ENCODE measurements at regions not wholly inside any gene's neighbourhood (a gene's known extent, or its start where the extent isn't known, plus 50 kb on each side); places are given as distances from the start of the nearest gene placed in this dataset.

GRCh38 chr12:88951860-88952561 is 371.7 kb upstream of the KITLG start:
- Histone ChIP-seq H3K27me3 (ENCODE audit: control insufficient read depth, insufficient read depth, low read length) (no peaks in the 10 kb centered on the region), H3K36me3 (ENCODE audit: control insufficient read depth, insufficient read depth, low read length) (no peaks in the 10 kb centered on the region), H3K4me3 (ENCODE audit: low read depth, low read length) (no peak overlapping the region)
- no peak for FAIRE-seq
- no peak for DNase-seq (ENCODE audit: low read depth)
- no peak for TF ChIP-seq CTCF (IDR thresholded peaks at IDR 0.05; ENCODE audit: insufficient read depth, low read length, severe bottlenecking)

GRCh38 chr12:88951177-88951576 is 370.9 kb upstream of the KITLG start:
- TF ChIP-seq CTCF (IDR thresholded peaks at IDR 0.05; ENCODE audit: insufficient read depth, low read length, severe bottlenecking) = no peak
- Histone ChIP-seq H3K36me3 (ENCODE audit: control insufficient read depth, insufficient read depth, low read length) (no peaks in the 10 kb centered on the region), H3K27me3 (ENCODE audit: control insufficient read depth, insufficient read depth, low read length) (no peaks in the 10 kb centered on the region), H3K4me3 (ENCODE audit: low read depth, low read length) (no peak overlapping the region)
- FAIRE-seq = no peak
- no peak for DNase-seq (ENCODE audit: low read depth)

- DNase-seq (ENCODE audit: low read depth) (no peak), FAIRE-seq (no peak)
- no peaks in the 10 kb centered on the region for H3K27me3 ChIP-seq (ENCODE audit: control insufficient read depth, insufficient read depth, low read length)
- peak; percentile 1 for TF ChIP-seq CTCF (IDR thresholded peaks at IDR 0.05; ENCODE audit: insufficient read depth, low read length, severe bottlenecking)
- H3K4me3 ChIP-seq (ENCODE audit: low read depth, low read length) = no peak overlapping the region
- no peaks in the 10 kb centered on the region for H3K36me3 ChIP-seq (ENCODE audit: control insufficient read depth, insufficient read depth, low read length)
Observed at GRCh38 chr12:88947486-88948043, 367.3 kb upstream of the KITLG start.

GRCh38 chr12:88946372-88946997 is 366.2 kb upstream of the KITLG start:
- no peak overlapping the region for H3K4me3 ChIP-seq (ENCODE audit: low read depth, low read length)
- DNase-seq (ENCODE audit: low read depth) (peak; percentile 55), FAIRE-seq (no peak)
- no peaks in the 10 kb centered on the region for H3K27me3 ChIP-seq (ENCODE audit: control insufficient read depth, insufficient read depth, low read length)
- H3K36me3 ChIP-seq (ENCODE audit: control insufficient read depth, insufficient read depth, low read length) = no peaks in the 10 kb centered on the region
- TF ChIP-seq CTCF (IDR thresholded peaks at IDR 0.05; ENCODE audit: insufficient read depth, low read length, severe bottlenecking) = no peak

GRCh38 chr12:88945051-88945732 is 364.9 kb upstream of the KITLG start:
- no peak for TF ChIP-seq CTCF (IDR thresholded peaks at IDR 0.05; ENCODE audit: insufficient read depth, low read length, severe bottlenecking)
- Histone ChIP-seq H3K27me3 (ENCODE audit: control insufficient read depth, insufficient read depth, low read length) (no peaks in the 10 kb centered on the region), H3K4me3 (ENCODE audit: low read depth, low read length) (no peak overlapping the region), H3K36me3 (ENCODE audit: control insufficient read depth, insufficient read depth, low read length) (no peaks in the 10 kb centered on the region)
- DNase-seq (ENCODE audit: low read depth) (no peak), FAIRE-seq (no peak)
